ENCODE measurements at regions not wholly inside any gene's neighbourhood (a gene's known extent, or its start where the extent isn't known, plus 50 kb on each side); places are given as distances from the start of the nearest gene placed in this dataset.
A peak's percentile ranks its signal among the peaks of the same experiment; 100 is the strongest.

GRCh38 chr1:87812871-87813577 is 484.3 kb downstream of the LMO4 start:
- H3K27ac ChIP-seq: no peak overlapping the region
- 68 to 73% methylated on average over 6 of the region's 6 CpGs for whole genome bisulfite sequencing, 2 donors
- peaks cover 0 to 31% (median 0%) of the 10 kb centered on the region in 4 donors for H3K4me1 ChIP-seq
- H3K4me3 ChIP-seq: no peak overlapping the region
- no peaks in the 10 kb centered on the region for H3K9me3 ChIP-seq
- DNase-seq (ENCODE audit: low spot score in 2 of 2): no peak
- no peak for TF ChIP-seq POLR2A (IDR thresholded peaks at IDR 0.05)
- H3K36me3 ChIP-seq: no peaks in the 10 kb centered on the region
- H3K27me3 ChIP-seq: no peaks in the 10 kb centered on the region

GRCh38 chr1:87814573-87814972 is 485.9 kb downstream of the LMO4 start:
- H3K36me3 ChIP-seq: no peaks in the 10 kb centered on the region
- peak overlapping the region in 1 of 4 donors; percentile 35 for H3K27ac ChIP-seq
- H3K4me1 ChIP-seq: peaks cover 0 to 31% (median 0%) of the 10 kb centered on the region in 4 donors
- DNase-seq (ENCODE audit: low spot score in 2 of 2): no peak
- TF ChIP-seq POLR2A (IDR thresholded peaks at IDR 0.05) (no peak), CTCF (IDR thresholded peaks at IDR 0.05) (no peak), EP300 (IDR thresholded peaks at IDR 0.05) (no peak)
- H3K9me3 ChIP-seq: no peaks in the 10 kb centered on the region
- 71 to 83% methylated on average over 1 of the region's 1 CpG for WGBS, 2 donors
- no peaks in the 10 kb centered on the region for H3K27me3 ChIP-seq
- no peak overlapping the region for H3K4me3 ChIP-seq

- Histone ChIP-seq H3K27ac (no peak overlapping the region), H3K27me3 (no peaks in the 10 kb centered on the region), H3K36me3 (no peaks in the 10 kb centered on the region), H3K9me3 (no peaks in the 10 kb centered on the region), H3K4me3 (no peak overlapping the region), H3K4me1 (peaks cover 0 to 31% (median 0%) of the 10 kb centered on the region in 4 donors)
- DNase-seq (ENCODE audit: low spot score in 2 of 2): no peak
- 49 to 51% methylated on average over 3 of the region's 3 CpGs for WGBS, 2 donors
- TF ChIP-seq POLR2A (IDR thresholded peaks at IDR 0.05): no peak
- no peak for TF ChIP-seq CTCF (IDR thresholded peaks at IDR 0.05)
- TF ChIP-seq EP300 (IDR thresholded peaks at IDR 0.05): no peak
Observed at GRCh38 chr1:87816646-87817045, 488.0 kb downstream of the LMO4 start.

GRCh38 chr1:87820668-87821334 is 492.1 kb downstream of the LMO4 start:
- Histone ChIP-seq H3K9me3 (no peaks in the 10 kb centered on the region), H3K4me1 (peaks cover 0 to 3% (median 0%) of the 10 kb centered on the region in 4 donors), H3K36me3 (no peaks in the 10 kb centered on the region), H3K27me3 (no peaks in the 10 kb centered on the region), H3K27ac (no peak overlapping the region), H3K4me3 (no peak overlapping the region)
- DNase-seq (ENCODE audit: low spot score in 2 of 2): no peak
- TF ChIP-seq CTCF (IDR thresholded peaks at IDR 0.05) (no peak), POLR2A (IDR thresholded peaks at IDR 0.05) (no peak), EP300 (IDR thresholded peaks at IDR 0.05) (no peak)
- WGBS, 2 donors: 41 to 42% methylated on average over 8 of the region's 8 CpGs

- 96 to 97% methylated on average over 5 of the region's 5 CpGs for WGBS, 2 donors
- no peak for DNase-seq (ENCODE audit: low spot score in 2 of 2)
- Histone ChIP-seq H3K36me3 (no peaks in the 10 kb centered on the region), H3K9me3 (no peaks in the 10 kb centered on the region), H3K4me3 (no peak overlapping the region), H3K27me3 (no peaks in the 10 kb centered on the region), H3K4me1 (peaks cover 0 to 2% (median 0%) of the 10 kb centered on the region in 4 donors), H3K27ac (no peak overlapping the region)
- TF ChIP-seq POLR2A (IDR thresholded peaks at IDR 0.05) (no peak), EP300 (IDR thresholded peaks at IDR 0.05) (no peak), CTCF (IDR thresholded peaks at IDR 0.05) (no peak)
Observed at GRCh38 chr1:87821335-87821697, 492.6 kb downstream of the LMO4 start.
